ENCODE measurements at regions not wholly inside any gene's neighbourhood (a gene's known extent, or its start where the extent isn't known, plus 50 kb on each side); places are given as distances from the start of the nearest gene placed in this dataset.

- Histone ChIP-seq H3K36me3 (ENCODE audit: control insufficient read depth, insufficient read depth, low read length) (no peaks in the 10 kb centered on the region), H3K9me3 (ENCODE audit: control insufficient read depth, insufficient read depth, low read depth, low read length) (no peaks in the 10 kb centered on the region), H3K27me3 (ENCODE audit: control insufficient read depth, insufficient read depth, low read length) (no peaks in the 10 kb centered on the region), H3K4me3 (ENCODE audit: low read depth in 2 of 2, low read length in 2 of 2) (no peak overlapping the region), H3K4me1 (ENCODE audit: control insufficient read depth, insufficient read depth, low read length) (no peaks in the 10 kb centered on the region), H3K27ac (ENCODE audit: low read length) (no peak overlapping the region)
- ATAC-seq (no peak), DNase-seq (ENCODE audit: low read depth, low spot score) (no peak)
- no TSS peak for BruUV-seq (replicated peaks)
- intact Hi-C loops (cut with micrococcal nuclease; ENCODE audit: unreplicated experiment) = no loop called here
- no peak for TF ChIP-seq SIN3A (IDR thresholded peaks at IDR 0.05; ENCODE audit: borderline replicate concordance, insufficient read depth, low read depth, low read length)
- TF ChIP-seq POLR2AphosphoS5 (IDR thresholded peaks at IDR 0.05; ENCODE audit: low read depth, low read length) = no peak
- no peak for TF ChIP-seq REST (IDR thresholded peaks at IDR 0.05; ENCODE audit: insufficient read depth in 1 of 2, low read depth in 2 of 2, low read length in 1 of 2)
- no peak for TF ChIP-seq TCF7L2 (IDR thresholded peaks at IDR 0.05; ENCODE audit: low read depth, low read length)
- no peak for TF ChIP-seq CTCF (IDR thresholded peaks at IDR 0.05)
- in situ Hi-C loops (cut with HindIII; ENCODE audit: low pct_unique_long_range_greater_than_20kb, low sequenced_read_pairs) = no loop called here
- CTCF ChIA-PET = no interaction called here
- POLR2A ChIA-PET = no interaction called here
Observed at GRCh38 chr4:65096630-65097029, 573.7 kb downstream of the EPHA5 start.

- intact Hi-C loops (cut with micrococcal nuclease; ENCODE audit: unreplicated experiment) (no loop called here), in situ Hi-C loops (cut with HindIII; ENCODE audit: low pct_unique_long_range_greater_than_20kb, low sequenced_read_pairs) (no loop called here)
- DNase-seq (ENCODE audit: low read depth, low spot score) = no peak
- TF ChIP-seq REST (IDR thresholded peaks at IDR 0.05; ENCODE audit: insufficient read depth in 1 of 2, low read depth in 2 of 2, low read length in 1 of 2) (no peak), CTCF (IDR thresholded peaks at IDR 0.05) (peak; percentile 20; the same call in 1 of the 2 replicates)
- H3K27me3 ChIP-seq (ENCODE audit: control insufficient read depth, insufficient read depth, low read length) = no peaks in the 10 kb centered on the region
- no peak overlapping the region for H3K4me3 ChIP-seq (ENCODE audit: low read depth in 2 of 2, low read length in 2 of 2)
- H3K9me3 ChIP-seq (ENCODE audit: control insufficient read depth, insufficient read depth, low read depth, low read length) = no peaks in the 10 kb centered on the region
- no peak for ATAC-seq
- ChIA-PET CTCF (no interaction called here), POLR2A (no interaction called here)
- BruUV-seq (replicated peaks) = no TSS peak
- no peaks in the 10 kb centered on the region for H3K36me3 ChIP-seq (ENCODE audit: control insufficient read depth, insufficient read depth, low read length)
- no peak overlapping the region for H3K27ac ChIP-seq (ENCODE audit: low read length)
- H3K4me1 ChIP-seq (ENCODE audit: control insufficient read depth, insufficient read depth, low read length) = no peaks in the 10 kb centered on the region
Observed at GRCh38 chr4:65089666-65090065, 580.6 kb downstream of the EPHA5 start.

Data from Panc1 (cell line).